Right lobe of liver (tissue), 4 donors: ENCODE measurements at regions not wholly inside any gene's neighbourhood (a gene's known extent, or its start where the extent isn't known, plus 50 kb on each side); places are given as distances from the start of the nearest gene placed in this dataset.

Source experiments
- CTCF ChIP-seq, 4 donors: fragments of 200-600 bp in 3 of 4; fragments of 450-650 bp in 1 of 4; IDR thresholded peaks; one replicate each; pipeline versions ENCODE4 v1.5.1 to v1.8.0; 2016 to 2022; ENCODE audit warnings: antibody characterized with exemption in 4 of 4, mild to moderate bottlenecking in 2 of 4
- POLR2A ChIP-seq: fragments of 450-650 bp; IDR thresholded peaks from one replicate; pipeline ENCODE4 v1.6.1; 2017; ENCODE audit warnings: antibody characterized with exemption, mild to moderate bottlenecking
- donor health status: DM: no; HTN: no; CAD: no.
- donor health status: DM: no; HTN: no; CAD: no.
- donor health status: DM: no; HTN: yes; CAD: no.

GRCh38 chr2:65660340-65660739, 227.9 kb upstream of the SPRED2 start:
- TF ChIP-seq POLR2A (no peak), CTCF (IDR thresholded peaks at IDR 0.05) (no peak)
